A673 (cell line): ENCODE measurements at regions not wholly inside any gene's neighbourhood (a gene's known extent, or its start where the extent isn't known, plus 50 kb on each side); places are given as distances from the start of the nearest gene placed in this dataset.
"Not testable (repeated sequence)": the region's sequence is repeated elsewhere in the genome, so short reads cannot be mapped to it uniquely, and the experiment has no call there.

Source experiments
- BruUV-seq: library from RNA; stranded (reverse); fragments of 400-500 nt; replicated peaks from 2 replicates; lab custom pipeline; 2021; lab: Mats Ljungman, UMichigan
- CTCF ChIA-PET: fragments of 300-600 bp; sonication (Branson Sonifier 250); formaldehyde crosslinking; loops from one replicate; lab custom pipeline; 2022; ENCODE audit warnings: antibody characterized with exemption; lab: Charles Lee
- POLR2A ChIA-PET: fragments of 300-600 bp; sonication (Branson Sonifier 250); formaldehyde crosslinking; loops from one replicate; lab custom pipeline; 2022; ENCODE audit warnings: antibody characterized with exemption; ENCODE audit not compliant: low non-redundant PET; lab: Charles Lee
- DNase-seq: peaks from one replicate; pipeline ENCODE4 v3.0.0-alpha.2; 2015; ENCODE audit warnings: low spot score
- H3K27ac ChIP-seq: fragments of 200-600 bp; sonication (generic); 2 replicates; pipeline ENCODE4 v1.5.1; 2016; ENCODE audit warnings: mixed run types, low read depth, mild to moderate bottlenecking, mixed read lengths, antibody characterized with exemption, low read length; ENCODE audit not compliant: poor library complexity, severe bottlenecking
- H3K27me3 ChIP-seq: fragments of 200-600 bp; sonication (generic); replicated peaks from 2 replicates; pipeline ENCODE4 v1.6.1; 2017; ENCODE audit warnings: mixed run types, low read depth, mild to moderate bottlenecking, mixed read lengths, antibody characterized with exemption, low read length; ENCODE audit not compliant: insufficient read depth, poor library complexity
- H3K36me3 ChIP-seq: fragments of 200-600 bp; sonication (generic); 2 replicates; pipeline ENCODE4 v1.6.1; 2016; ENCODE audit warnings: mixed run types, mild to moderate bottlenecking, mixed read lengths, antibody characterized with exemption, low read length; ENCODE audit not compliant: insufficient read depth, poor library complexity, severe bottlenecking
- H3K4me1 ChIP-seq: fragments of 200-600 bp; sonication (generic); 2 replicates; pipeline ENCODE4 v1.6.1; 2017; ENCODE audit warnings: mixed run types, mild to moderate bottlenecking, mixed read lengths, antibody characterized with exemption, low read length; ENCODE audit not compliant: insufficient read depth, poor library complexity, severe bottlenecking
- H3K4me3 ChIP-seq: fragments of 200-600 bp; sonication (generic); 2 replicates; pipeline ENCODE4 v1.5.1; 2016; ENCODE audit warnings: low read depth, mixed run types, mild to moderate bottlenecking, mixed read lengths, low read length; ENCODE audit not compliant: poor library complexity, severe bottlenecking
- H3K9me3 ChIP-seq: fragments of 200-600 bp; sonication (generic); 2 replicates; pipeline ENCODE4 v1.6.1; 2016; ENCODE audit warnings: mixed run types, low read depth, mild to moderate bottlenecking, mixed read lengths, antibody characterized with exemption, low read length; ENCODE audit not compliant: poor library complexity, severe bottlenecking
- CTCF ChIP-seq: fragments of 300-800, 200-600 bp; sonication (generic); conservative IDR thresholded peaks from 2 replicates; pipeline ENCODE4 v1.5.1; 2017; ENCODE audit warnings: low read depth, mild to moderate bottlenecking, antibody characterized with exemption, low read length, moderate library complexity, mixed read lengths
- EZH2 ChIP-seq: fragments of 200-600 bp; sonication (generic); IDR thresholded peaks from 2 replicates; pipeline ENCODE4 v1.6.1; 2017; ENCODE audit warnings: borderline replicate concordance, low read depth, mild to moderate bottlenecking, mixed read lengths, antibody characterized with exemption, low read length; ENCODE audit not compliant: poor library complexity, severe bottlenecking
- intact Hi-C: fragments of 100-400 bp; cut with micrococcal nuclease; formaldehyde crosslinking; loops from one replicate; pipeline ENCODE4 v1.10.0; 2022; ENCODE audit not compliant: unreplicated experiment

DNA sequence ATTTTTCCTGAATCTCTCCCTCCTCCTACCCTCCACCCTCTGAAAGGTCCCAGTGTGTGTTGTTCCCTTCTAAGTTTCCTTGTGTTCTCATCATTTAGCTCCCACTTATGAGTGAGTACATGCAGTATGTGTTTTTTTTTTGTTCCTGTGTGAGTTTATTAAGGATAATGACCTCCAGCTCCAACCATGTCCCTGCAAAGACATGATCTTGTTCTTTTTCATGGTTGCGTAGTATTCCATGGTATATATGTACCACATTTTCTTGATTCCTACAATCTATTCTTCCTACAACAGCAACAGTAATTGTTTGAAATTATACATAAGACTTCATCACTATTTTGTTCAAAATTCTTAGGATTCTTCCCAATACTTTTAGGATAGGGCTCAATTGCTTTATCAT lies 1117.8 kb downstream of the GATA3 start:
- Histone ChIP-seq H3K4me1 (no peaks in the 10 kb centered on the region), H3K36me3 (no peaks in the 10 kb centered on the region), H3K9me3 (no peaks in the 10 kb centered on the region), H3K27ac (no peak overlapping the region), H3K27me3 (no peaks in the 10 kb centered on the region), H3K4me3 (no peak overlapping the region)
- no TSS peak for BruUV-seq
- intact Hi-C loops: no loop called here
- TF ChIP-seq EZH2 (no peak), CTCF (no peak)
- CTCF ChIA-PET: no interaction called here
- POLR2A ChIA-PET: no interaction called here
- no peak for DNase-seq

DNA sequence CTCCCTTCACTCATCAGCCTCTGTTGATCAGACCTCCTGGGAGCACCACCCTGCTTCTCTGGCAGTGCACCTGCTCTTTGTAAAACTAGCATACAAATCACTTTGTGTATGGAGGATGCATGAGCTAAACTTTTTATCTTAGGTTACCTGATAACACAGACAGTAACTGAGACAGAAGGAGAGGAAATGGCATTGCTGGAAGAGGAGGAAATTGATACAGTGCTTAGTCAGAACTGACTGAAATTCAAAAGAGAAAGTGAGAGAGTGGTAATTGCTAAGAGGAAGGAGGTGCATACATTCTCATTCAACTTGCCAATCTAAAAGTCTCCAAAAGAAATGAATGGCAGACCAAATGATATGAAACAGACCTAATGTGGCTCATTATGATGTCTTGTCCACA lies 1120.7 kb downstream of the GATA3 start:
- Histone ChIP-seq H3K27ac (no peak overlapping the region), H3K4me1 (no peaks in the 10 kb centered on the region), H3K36me3 (no peaks in the 10 kb centered on the region), H3K4me3 (no peak overlapping the region), H3K27me3 (no peaks in the 10 kb centered on the region), H3K9me3 (no peaks in the 10 kb centered on the region)
- CTCF ChIA-PET: no interaction called here
- DNase-seq: no peak
- BruUV-seq: no TSS peak
- POLR2A ChIA-PET: no interaction called here
- intact Hi-C loops: no loop called here
- TF ChIP-seq EZH2 (no peak), CTCF (no peak)

- POLR2A ChIA-PET, intact Hi-C loops, H3K9me3 ChIP-seq, H3K4me1 ChIP-seq, H3K27ac ChIP-seq, H3K36me3 ChIP-seq, DNase-seq, CTCF ChIA-PET, BruUV-seq, H3K4me3 ChIP-seq, H3K27me3 ChIP-seq: not testable (repeated sequence)
Observed at GRCh38 chr10:9183197-9183880, 1128.9 kb downstream of the GATA3 start.
